OCI-LY3 (cell line): ENCODE measurements at regions not wholly inside any gene's neighbourhood (a gene's known extent, or its start where the extent isn't known, plus 50 kb on each side); places are given as distances from the start of the nearest gene placed in this dataset.

Experiments
- H2AFZ ChIP-seq: fragments of 200-600, 300-600 bp; shearing (Covaris generic); 2 replicates; pipeline ENCODE4 v1.6.0; 2014; ENCODE audit warnings: antibody characterized with exemption, low read depth, low read length
- H3K27ac ChIP-seq: fragments of 200-600, 300-600 bp; sonication (generic); 2 replicates; pipeline ENCODE4 v1.5.1; 2014; ENCODE audit warnings: mild to moderate bottlenecking, low read length, moderate library complexity, mixed read lengths
- H3K27me3 ChIP-seq: fragments of 200-600, 300-600 bp; sonication (generic); 2 replicates; pipeline ENCODE4 v1.6.1; 2014; ENCODE audit warnings: low read depth, low read length, mixed read lengths
- H3K36me3 ChIP-seq: fragments of 200-600, 300-600 bp; sonication (generic); replicated peaks from 2 replicates; pipeline ENCODE3; 2014; ENCODE audit warnings: low read depth, low read length, mixed read lengths
- H3K4me1 ChIP-seq: fragments of 300-600, 200-600 bp; sonication (generic); 2 replicates; pipeline ENCODE4 v1.6.1; 2014; ENCODE audit warnings: low read length, mixed read lengths
- H3K4me2 ChIP-seq: fragments of 200-600, 300-600 bp; sonication (generic); 2 replicates; pipeline ENCODE4 v1.6.1; 2014; ENCODE audit warnings: low read length, mixed read lengths
- H3K4me3 ChIP-seq: fragments of 300-600, 200-600 bp; sonication (generic); 2 replicates; pipeline ENCODE4 v1.5.1; 2014; ENCODE audit warnings: antibody characterized with exemption, mild to moderate bottlenecking, low read length, moderate library complexity
- H3K79me2 ChIP-seq: fragments of 300-600, 200-600 bp; shearing (Covaris generic); 2 replicates; pipeline ENCODE4 v1.6.1; 2014; ENCODE audit warnings: mild to moderate bottlenecking, low read length, mixed read lengths
- H3K9ac ChIP-seq: fragments of 300-600, 200-600 bp; shearing (Covaris generic); 2 replicates; pipeline ENCODE4 v1.6.0; 2014; ENCODE audit warnings: mild to moderate bottlenecking, low read length, moderate library complexity
- H3K9me3 ChIP-seq: fragments of 200-600, 300-600 bp; shearing (Covaris generic); 2 replicates; pipeline ENCODE4 v1.6.1; 2014; ENCODE audit warnings: low read length, mixed read lengths; ENCODE audit not compliant: insufficient read depth
- H4K20me1 ChIP-seq: fragments of 200-600, 300-600 bp; sonication (generic); 2 replicates; pipeline ENCODE4 v1.6.1; 2016; ENCODE audit warnings: low read length, mixed read lengths; ENCODE audit not compliant: insufficient read depth
- EZH2phosphoT487 ChIP-seq: fragments of 200-600 bp; shearing (Covaris generic); IDR thresholded peaks from 2 replicates; pipeline ENCODE4 v1.6.1; 2018; ENCODE audit warnings: antibody characterized with exemption, mixed run types, low read depth
- TF ChIP-seq, protein P1 (sequence below): fragments of 200-600, 300-600 bp; sonication (generic); IDR thresholded peaks from 2 replicates; pipeline ENCODE4 v1.5.1; 2014; ENCODE audit warnings: antibody characterized with exemption, low read length, low read depth

- Histone ChIP-seq H4K20me1 (no peaks in the 10 kb centered on the region), H3K4me3 (no peak overlapping the region), H3K79me2 (no peaks in the 10 kb centered on the region), H3K4me2 (no peak overlapping the region), H3K36me3 (no peaks in the 10 kb centered on the region), H2AFZ (no peak overlapping the region), H3K27me3 (no peaks in the 10 kb centered on the region), H3K9me3 (no peaks in the 10 kb centered on the region), H3K4me1 (no peaks in the 10 kb centered on the region), H3K27ac (no peak overlapping the region), H3K9ac (no peak overlapping the region)
- TF ChIP-seq, protein P1, sequence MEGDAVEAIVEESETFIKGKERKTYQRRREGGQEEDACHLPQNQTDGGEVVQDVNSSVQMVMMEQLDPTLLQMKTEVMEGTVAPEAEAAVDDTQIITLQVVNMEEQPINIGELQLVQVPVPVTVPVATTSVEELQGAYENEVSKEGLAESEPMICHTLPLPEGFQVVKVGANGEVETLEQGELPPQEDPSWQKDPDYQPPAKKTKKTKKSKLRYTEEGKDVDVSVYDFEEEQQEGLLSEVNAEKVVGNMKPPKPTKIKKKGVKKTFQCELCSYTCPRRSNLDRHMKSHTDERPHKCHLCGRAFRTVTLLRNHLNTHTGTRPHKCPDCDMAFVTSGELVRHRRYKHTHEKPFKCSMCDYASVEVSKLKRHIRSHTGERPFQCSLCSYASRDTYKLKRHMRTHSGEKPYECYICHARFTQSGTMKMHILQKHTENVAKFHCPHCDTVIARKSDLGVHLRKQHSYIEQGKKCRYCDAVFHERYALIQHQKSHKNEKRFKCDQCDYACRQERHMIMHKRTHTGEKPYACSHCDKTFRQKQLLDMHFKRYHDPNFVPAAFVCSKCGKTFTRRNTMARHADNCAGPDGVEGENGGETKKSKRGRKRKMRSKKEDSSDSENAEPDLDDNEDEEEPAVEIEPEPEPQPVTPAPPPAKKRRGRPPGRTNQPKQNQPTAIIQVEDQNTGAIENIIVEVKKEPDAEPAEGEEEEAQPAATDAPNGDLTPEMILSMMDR = no peak
Observed at GRCh38 chr1:80779275-80779674, 1021.5 kb upstream of the ADGRL2 start.

DNA sequence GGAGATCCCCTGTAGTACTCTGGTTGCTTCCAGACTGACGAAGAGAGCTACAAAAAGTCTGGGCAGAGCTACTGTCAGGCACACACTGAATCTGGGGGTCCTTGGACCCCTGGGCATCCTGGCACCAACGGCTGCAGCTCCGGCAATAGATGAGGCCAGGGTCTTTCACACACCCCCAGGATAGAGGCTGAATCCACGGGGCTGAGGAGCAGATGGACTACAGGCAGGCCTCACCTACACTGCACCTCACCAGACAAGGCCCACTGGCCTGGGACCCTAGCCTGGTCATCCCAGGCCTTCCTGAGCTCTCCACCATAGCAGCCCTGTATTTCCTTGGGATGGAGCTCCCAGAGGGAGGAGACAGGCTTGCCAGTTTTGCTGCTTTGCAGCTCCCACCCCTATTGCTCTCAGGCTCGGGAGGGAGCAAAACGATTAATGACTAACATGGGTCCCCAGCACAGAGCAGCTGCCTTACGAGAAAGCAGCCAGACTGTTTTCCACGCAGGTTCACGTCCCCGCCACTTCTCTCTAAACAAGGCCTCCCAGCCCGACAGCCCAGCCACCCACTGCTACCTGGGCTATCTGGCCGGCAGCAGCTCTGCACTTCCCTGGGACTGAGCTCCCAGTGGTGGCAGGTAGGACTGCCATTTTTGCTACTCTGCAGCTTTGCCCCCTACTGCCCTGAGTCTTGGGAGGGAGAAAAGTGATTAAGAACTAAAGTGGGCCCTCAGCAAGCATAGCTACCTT, 1022.5 kb upstream of the ADGRL2 start:
- Histone ChIP-seq H4K20me1 (no peaks in the 10 kb centered on the region), H3K4me3 (no peak overlapping the region), H3K36me3 (no peaks in the 10 kb centered on the region), H3K27me3 (no peaks in the 10 kb centered on the region), H3K27ac (no peak overlapping the region), H3K79me2 (no peaks in the 10 kb centered on the region), H3K9me3 (no peaks in the 10 kb centered on the region), H2AFZ (no peak overlapping the region), H3K9ac (no peak overlapping the region), H3K4me2 (no peak overlapping the region), H3K4me1 (no peaks in the 10 kb centered on the region)
- TF ChIP-seq, protein P1 = no peak
- no peak for TF ChIP-seq EZH2phosphoT487

- H3K79me2 ChIP-seq = no peaks in the 10 kb centered on the region
- TF ChIP-seq, protein P1 = no peak
- TF ChIP-seq EZH2phosphoT487 = no peak
- no peaks in the 10 kb centered on the region for H3K4me1 ChIP-seq
- H3K36me3 ChIP-seq = no peaks in the 10 kb centered on the region
- no peak overlapping the region for H2AFZ ChIP-seq
- H3K4me3 ChIP-seq = no peak overlapping the region
- no peak overlapping the region for H3K9ac ChIP-seq
- H3K27me3 ChIP-seq = no peaks in the 10 kb centered on the region
- no peak overlapping the region for H3K4me2 ChIP-seq
- no peaks in the 10 kb centered on the region for H4K20me1 ChIP-seq
- H3K9me3 ChIP-seq = no peaks in the 10 kb centered on the region
- H3K27ac ChIP-seq = no peak overlapping the region
Observed at GRCh38 chr1:80776266-80776665, 1024.5 kb upstream of the ADGRL2 start.

GRCh38 chr1:80769208-80769750, 1031.5 kb upstream of the ADGRL2 start:
- Histone ChIP-seq H3K4me2 (no peak overlapping the region), H2AFZ (no peak overlapping the region), H3K27ac (no peak overlapping the region), H3K4me1 (no peaks in the 10 kb centered on the region), H3K4me3 (no peak overlapping the region), H3K79me2 (no peaks in the 10 kb centered on the region), H3K36me3 (no peaks in the 10 kb centered on the region), H3K9me3 (no peaks in the 10 kb centered on the region), H3K27me3 (no peaks in the 10 kb centered on the region), H4K20me1 (no peaks in the 10 kb centered on the region), H3K9ac (no peak overlapping the region)
- TF ChIP-seq EZH2phosphoT487 = no peak
- TF ChIP-seq, protein P1 = no peak
